ENCODE measurements at regions not wholly inside any gene's neighbourhood (a gene's known extent, or its start where the extent isn't known, plus 50 kb on each side); places are given as distances from the start of the nearest gene placed in this dataset.

DNA sequence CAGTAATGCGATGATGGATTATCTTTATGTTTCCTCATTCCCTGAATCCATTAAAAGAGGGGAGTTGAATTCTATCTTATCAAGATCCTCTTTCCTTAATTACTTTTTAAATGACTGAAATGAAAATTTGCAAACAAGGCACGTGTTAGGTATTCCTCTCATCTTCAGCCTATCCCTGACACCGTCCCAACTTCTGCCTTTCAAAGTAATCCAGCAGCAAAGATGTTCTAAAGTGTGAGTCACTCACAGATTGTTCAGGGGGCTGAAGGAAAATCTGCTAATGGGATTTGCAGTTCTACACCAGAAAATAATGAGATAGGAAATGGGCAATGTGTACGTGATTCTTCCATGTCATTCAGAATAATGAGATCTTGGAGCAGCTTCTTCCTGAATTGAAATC, 403.0 kb downstream of the ARHGEF28 start:
- H3K4me3 ChIP-seq = no peak overlapping the region
- no peak for TF ChIP-seq POLR2A (IDR thresholded peaks at IDR 0.05)
- TF ChIP-seq, protein P1, sequence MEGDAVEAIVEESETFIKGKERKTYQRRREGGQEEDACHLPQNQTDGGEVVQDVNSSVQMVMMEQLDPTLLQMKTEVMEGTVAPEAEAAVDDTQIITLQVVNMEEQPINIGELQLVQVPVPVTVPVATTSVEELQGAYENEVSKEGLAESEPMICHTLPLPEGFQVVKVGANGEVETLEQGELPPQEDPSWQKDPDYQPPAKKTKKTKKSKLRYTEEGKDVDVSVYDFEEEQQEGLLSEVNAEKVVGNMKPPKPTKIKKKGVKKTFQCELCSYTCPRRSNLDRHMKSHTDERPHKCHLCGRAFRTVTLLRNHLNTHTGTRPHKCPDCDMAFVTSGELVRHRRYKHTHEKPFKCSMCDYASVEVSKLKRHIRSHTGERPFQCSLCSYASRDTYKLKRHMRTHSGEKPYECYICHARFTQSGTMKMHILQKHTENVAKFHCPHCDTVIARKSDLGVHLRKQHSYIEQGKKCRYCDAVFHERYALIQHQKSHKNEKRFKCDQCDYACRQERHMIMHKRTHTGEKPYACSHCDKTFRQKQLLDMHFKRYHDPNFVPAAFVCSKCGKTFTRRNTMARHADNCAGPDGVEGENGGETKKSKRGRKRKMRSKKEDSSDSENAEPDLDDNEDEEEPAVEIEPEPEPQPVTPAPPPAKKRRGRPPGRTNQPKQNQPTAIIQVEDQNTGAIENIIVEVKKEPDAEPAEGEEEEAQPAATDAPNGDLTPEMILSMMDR (IDR thresholded peaks at IDR 0.05) = no peak
- no peak overlapping the region for H3K27ac ChIP-seq
- no peak for DNase-seq
- no peaks in the 10 kb centered on the region for H3K4me1 ChIP-seq
- H3K9me3 ChIP-seq = no peaks in the 10 kb centered on the region
- 86 to 91% methylated on average over 4 of the region's 4 CpGs for WGBS, 2 donors
- H3K36me3 ChIP-seq (ENCODE audit: low read depth, missing control alignments) = no peaks in the 10 kb centered on the region
- intact Hi-C loops (cut with DNase I; ENCODE audit: low total_unique reads) = no loop called here
- no peaks in the 10 kb centered on the region for H3K27me3 ChIP-seq

DNA sequence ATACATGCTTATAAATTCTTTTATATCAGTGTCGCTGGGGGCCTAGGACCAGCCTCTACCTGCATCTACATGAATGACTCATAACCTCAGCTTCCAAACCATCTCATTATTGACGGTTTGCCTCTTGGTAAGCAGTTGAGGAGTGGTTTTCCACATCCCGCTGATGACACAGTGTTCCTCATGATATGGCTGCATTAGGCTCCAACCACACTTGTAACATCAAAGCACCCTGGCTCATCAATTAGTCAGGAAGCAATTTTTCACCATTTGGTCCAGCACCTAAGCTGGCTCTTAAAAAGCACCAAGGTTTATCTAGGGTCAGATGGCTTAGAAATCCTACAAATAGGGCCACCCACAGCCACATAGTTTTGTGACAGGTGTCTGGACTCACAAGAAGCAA, 402.4 kb downstream of the ARHGEF28 start:
- Histone ChIP-seq H3K27me3 (no peaks in the 10 kb centered on the region), H3K4me3 (no peak overlapping the region), H3K9me3 (no peaks in the 10 kb centered on the region), H3K4me1 (no peaks in the 10 kb centered on the region), H3K36me3 (ENCODE audit: low read depth, missing control alignments) (no peaks in the 10 kb centered on the region), H3K27ac (no peak overlapping the region)
- DNase-seq = no peak
- 76 to 82% methylated on average over 3 of the region's 3 CpGs for WGBS, 2 donors
- intact Hi-C loops (cut with DNase I; ENCODE audit: low total_unique reads) = no loop called here
- TF ChIP-seq, protein P1 (IDR thresholded peaks at IDR 0.05) = no peak
- TF ChIP-seq POLR2A (IDR thresholded peaks at IDR 0.05) = no peak

DNA sequence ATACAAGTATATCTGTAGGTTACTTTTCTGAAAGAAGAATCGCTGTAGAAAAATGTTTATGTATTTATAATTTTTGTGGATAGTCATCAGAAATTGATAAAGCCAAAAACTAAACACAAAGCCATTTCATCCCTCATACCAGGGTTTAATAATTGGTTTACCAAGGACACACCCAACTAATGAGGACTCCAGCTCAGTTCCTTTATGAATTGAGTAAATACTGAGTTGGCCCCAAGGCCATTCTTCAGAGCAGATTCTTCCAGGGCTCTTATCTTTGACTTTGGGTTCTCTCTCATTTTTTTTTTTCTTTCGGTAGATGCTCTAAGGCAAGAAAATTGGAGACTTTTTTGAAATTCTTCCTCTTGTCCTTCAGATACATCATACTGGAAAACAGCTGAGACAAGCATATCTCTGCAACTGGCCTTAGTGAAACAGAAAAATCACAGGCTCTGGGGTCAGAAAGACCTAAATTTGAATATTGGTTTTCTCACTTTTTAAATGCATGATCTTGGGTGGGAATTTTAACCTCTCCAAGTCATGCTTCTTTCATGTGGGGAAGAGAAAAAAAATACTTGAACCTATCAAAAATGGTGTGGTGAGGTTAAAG, 401.8 kb downstream of the ARHGEF28 start:
- no peak for DNase-seq
- intact Hi-C loops (cut with DNase I; ENCODE audit: low total_unique reads) = no loop called here
- H3K4me1 ChIP-seq = no peaks in the 10 kb centered on the region
- H3K27ac ChIP-seq = no peak overlapping the region
- H3K4me3 ChIP-seq = no peak overlapping the region
- WGBS, 2 donors = 58 to 64% methylated on average over 2 of the region's 2 CpGs
- TF ChIP-seq, protein P1 (IDR thresholded peaks at IDR 0.05) = no peak
- no peak for TF ChIP-seq POLR2A (IDR thresholded peaks at IDR 0.05)
- H3K9me3 ChIP-seq = no peaks in the 10 kb centered on the region
- no peaks in the 10 kb centered on the region for H3K36me3 ChIP-seq (ENCODE audit: low read depth, missing control alignments)
- H3K27me3 ChIP-seq = no peaks in the 10 kb centered on the region

DNA sequence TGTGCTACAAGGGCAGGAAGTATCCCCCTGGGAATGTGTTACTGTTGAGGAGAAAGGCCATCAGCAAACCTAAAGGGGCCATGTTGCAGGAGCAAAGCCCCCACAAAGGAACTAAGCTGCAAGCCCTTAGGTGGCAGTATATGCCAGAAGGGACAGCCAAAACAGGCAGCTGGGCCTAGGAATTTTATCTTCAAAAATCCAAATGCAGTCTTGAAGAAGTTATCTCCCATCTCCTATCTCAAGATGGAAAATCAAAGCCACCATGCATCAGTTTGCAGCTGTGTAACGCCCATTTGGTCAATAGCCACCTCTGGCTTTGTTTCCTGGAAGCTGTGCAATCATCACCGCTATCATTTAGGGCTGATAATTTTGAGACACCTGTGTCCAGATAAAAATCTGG, 400.3 kb downstream of the ARHGEF28 start:
- no peaks in the 10 kb centered on the region for H3K36me3 ChIP-seq (ENCODE audit: low read depth, missing control alignments)
- H3K4me3 ChIP-seq = no peak overlapping the region
- no peaks in the 10 kb centered on the region for H3K9me3 ChIP-seq
- 93% methylated on average over 2 of the region's 2 CpGs for WGBS, 2 donors
- no peaks in the 10 kb centered on the region for H3K27me3 ChIP-seq
- H3K27ac ChIP-seq = no peak overlapping the region
- no peak for TF ChIP-seq POLR2A (IDR thresholded peaks at IDR 0.05)
- TF ChIP-seq, protein P1 (IDR thresholded peaks at IDR 0.05) = no peak
- no peaks in the 10 kb centered on the region for H3K4me1 ChIP-seq
- intact Hi-C loops (cut with DNase I; ENCODE audit: low total_unique reads) = no loop called here
- no peak for DNase-seq

DNA sequence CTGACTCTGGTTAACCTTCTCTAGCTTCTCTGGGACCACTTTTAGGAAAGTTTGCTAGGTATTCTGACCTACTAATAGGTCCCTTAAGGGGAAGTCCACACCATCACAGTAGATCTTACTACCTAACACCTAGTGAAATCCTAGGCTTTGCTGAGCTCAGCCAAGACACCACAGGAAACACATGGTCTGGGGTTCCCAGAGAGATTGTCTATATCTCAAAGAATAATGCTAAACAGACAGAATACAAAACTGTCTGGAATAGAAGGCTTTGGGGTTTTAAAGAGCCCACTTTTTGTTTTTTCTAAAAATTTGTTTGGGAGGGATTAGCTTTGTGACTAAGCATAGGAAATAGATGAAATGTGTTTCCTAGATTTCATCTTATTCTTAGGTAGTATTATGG, 395.1 kb downstream of the ARHGEF28 start:
- Histone ChIP-seq H3K9me3 (no peaks in the 10 kb centered on the region), H3K4me1 (no peaks in the 10 kb centered on the region), H3K4me3 (no peak overlapping the region), H3K27me3 (no peaks in the 10 kb centered on the region), H3K36me3 (ENCODE audit: low read depth, missing control alignments) (no peaks in the 10 kb centered on the region), H3K27ac (no peak overlapping the region)
- intact Hi-C loops (cut with DNase I; ENCODE audit: low total_unique reads) = no loop called here
- no peak for DNase-seq
- no peak for TF ChIP-seq POLR2A (IDR thresholded peaks at IDR 0.05)
- TF ChIP-seq, protein P1 (IDR thresholded peaks at IDR 0.05) = no peak

Measured in testis (tissue), 2 donors.